ENCODE measurements at regions not wholly inside any gene's neighbourhood (a gene's known extent, or its start where the extent isn't known, plus 50 kb on each side); places are given as distances from the start of the nearest gene placed in this dataset.

- Histone ChIP-seq H3K4me2 (ENCODE audit: low read length) (no peak overlapping the region), H3K79me2 (ENCODE audit: low read length) (no peaks in the 10 kb centered on the region), H3K4me1 (ENCODE audit: low read length) (no peaks in the 10 kb centered on the region), H2AFZ (ENCODE audit: low read depth, low read length) (no peak overlapping the region), H4K20me1 (ENCODE audit: insufficient read depth, low read length) (no peaks in the 10 kb centered on the region), H3K36me3 (replicated peaks; ENCODE audit: low read depth, low read length) (no peaks in the 10 kb centered on the region), H3K27me3 (ENCODE audit: low read depth, low read length) (no peaks in the 10 kb centered on the region), H3K27ac (ENCODE audit: low read length) (no peak overlapping the region), H3K9me3 (ENCODE audit: insufficient read depth, low read length) (no peaks in the 10 kb centered on the region), H3K9ac (ENCODE audit: low read length) (no peak overlapping the region), H3K4me3 (ENCODE audit: low read length) (no peak overlapping the region)
- TF ChIP-seq CTCF (IDR thresholded peaks at IDR 0.05; ENCODE audit: low read depth, low read length) (no peak), EZH2phosphoT487 (IDR thresholded peaks at IDR 0.05; ENCODE audit: low read depth) (no peak)
These were observed 160.7 kb upstream of the MKI67 start for GRCh38 chr10:128286762-128287500.

- no peaks in the 10 kb centered on the region for H4K20me1 ChIP-seq (ENCODE audit: insufficient read depth, low read length)
These were observed 161.7 kb upstream of the MKI67 start for GRCh38 chr10:128287921-128288320.

GRCh38 chr10:128289621-128290020, 163.4 kb upstream of the MKI67 start:
- no peaks in the 10 kb centered on the region for H3K4me1 ChIP-seq (ENCODE audit: low read length)
- no peak overlapping the region for H2AFZ ChIP-seq (ENCODE audit: low read depth, low read length)
- H3K27me3 ChIP-seq (ENCODE audit: low read depth, low read length): no peaks in the 10 kb centered on the region
- H3K9ac ChIP-seq (ENCODE audit: low read length): no peak overlapping the region
- no peak overlapping the region for H3K27ac ChIP-seq (ENCODE audit: low read length)
- no peaks in the 10 kb centered on the region for H3K9me3 ChIP-seq (ENCODE audit: insufficient read depth, low read length)
- H4K20me1 ChIP-seq (ENCODE audit: insufficient read depth, low read length): no peaks in the 10 kb centered on the region
- H3K4me2 ChIP-seq (ENCODE audit: low read length): no peak overlapping the region
- H3K79me2 ChIP-seq (ENCODE audit: low read length): no peaks in the 10 kb centered on the region
- no peak for TF ChIP-seq CTCF (IDR thresholded peaks at IDR 0.05; ENCODE audit: low read depth, low read length)
- no peak for TF ChIP-seq EZH2phosphoT487 (IDR thresholded peaks at IDR 0.05; ENCODE audit: low read depth)
- no peaks in the 10 kb centered on the region for H3K36me3 ChIP-seq (replicated peaks; ENCODE audit: low read depth, low read length)
- no peak overlapping the region for H3K4me3 ChIP-seq (ENCODE audit: low read length)

More at GRCh38 chr10:128287921-128288320, 161.7 kb upstream of the MKI67 start:
- no peak for TF ChIP-seq EZH2phosphoT487 (IDR thresholded peaks at IDR 0.05; ENCODE audit: low read depth)
- no peak for TF ChIP-seq CTCF (IDR thresholded peaks at IDR 0.05; ENCODE audit: low read depth, low read length)
- Histone ChIP-seq H3K27ac (ENCODE audit: low read length) (no peak overlapping the region), H3K27me3 (ENCODE audit: low read depth, low read length) (no peaks in the 10 kb centered on the region), H3K4me1 (ENCODE audit: low read length) (no peaks in the 10 kb centered on the region), H3K9ac (ENCODE audit: low read length) (no peak overlapping the region), H3K4me2 (ENCODE audit: low read length) (no peak overlapping the region), H2AFZ (ENCODE audit: low read depth, low read length) (no peak overlapping the region), H3K36me3 (replicated peaks; ENCODE audit: low read depth, low read length) (no peaks in the 10 kb centered on the region), H3K9me3 (ENCODE audit: insufficient read depth, low read length) (no peaks in the 10 kb centered on the region), H3K79me2 (ENCODE audit: low read length) (no peaks in the 10 kb centered on the region), H3K4me3 (ENCODE audit: low read length) (no peak overlapping the region)

- no peaks in the 10 kb centered on the region for H4K20me1 ChIP-seq (ENCODE audit: insufficient read depth, low read length)
- no peaks in the 10 kb centered on the region for H3K79me2 ChIP-seq (ENCODE audit: low read length)
- no peaks in the 10 kb centered on the region for H3K36me3 ChIP-seq (replicated peaks; ENCODE audit: low read depth, low read length)
- H3K27me3 ChIP-seq (ENCODE audit: low read depth, low read length): no peaks in the 10 kb centered on the region
- no peak overlapping the region for H3K9ac ChIP-seq (ENCODE audit: low read length)
- no peaks in the 10 kb centered on the region for H3K4me1 ChIP-seq (ENCODE audit: low read length)
- no peak overlapping the region for H3K4me2 ChIP-seq (ENCODE audit: low read length)
- H3K9me3 ChIP-seq (ENCODE audit: insufficient read depth, low read length): no peaks in the 10 kb centered on the region
- TF ChIP-seq EZH2phosphoT487 (IDR thresholded peaks at IDR 0.05; ENCODE audit: low read depth) (no peak), CTCF (IDR thresholded peaks at IDR 0.05; ENCODE audit: low read depth, low read length) (no peak)
- no peak overlapping the region for H3K27ac ChIP-seq (ENCODE audit: low read length)
- H3K4me3 ChIP-seq (ENCODE audit: low read length): no peak overlapping the region
- no peak overlapping the region for H2AFZ ChIP-seq (ENCODE audit: low read depth, low read length)
These were observed 168.8 kb upstream of the MKI67 start for GRCh38 chr10:128295003-128295402.

All from OCI-LY3 (cell line).